Tibial artery (tissue), 4 donors: ENCODE measurements at regions not wholly inside any gene's neighbourhood (a gene's known extent, or its start where the extent isn't known, plus 50 kb on each side); places are given as distances from the start of the nearest gene placed in this dataset.

ENCODE experiments used
- DNase-seq, 2 donors: peaks; one replicate each; pipeline ENCODE4 v3.0.0-alpha.2; 2019
- H3K27ac ChIP-seq, 2 donors: fragments of 200-600 bp; sonication (generic) in 1 of 2; 1 replicate in 1 of 2; 2 replicates in 1 of 2; pipeline ENCODE4 v1.5.1; 2018 to 2019; ENCODE audit warnings: mild to moderate bottlenecking in 1 of 2
- H3K27me3 ChIP-seq, 2 donors: fragments of 200-600 bp; sonication (generic) in 1 of 2; one replicate each; pipeline versions ENCODE4 v1.5.1 to v1.6.0; 2016 to 2019
- H3K36me3 ChIP-seq, 3 donors: fragments of 200-600 bp; sonication (generic) in 2 of 3; one replicate each; pipeline ENCODE4 v1.5.1; 2016 to 2019; ENCODE audit warnings: mild to moderate bottlenecking in 2 of 3
- H3K4me1 ChIP-seq, 4 donors: fragments of 200-600 bp; sonication (generic) in 2 of 4; 1 replicate in 3 of 4; 2 replicates in 1 of 4; pipeline ENCODE4 v1.5.1; 2016 to 2019
- H3K4me3 ChIP-seq, 2 donors: fragments of 200-600 bp; sonication (generic) in 1 of 2; 1 replicate in 1 of 2; 2 replicates in 1 of 2; pipeline ENCODE4 v1.5.1; 2018 to 2019; ENCODE audit warnings: mild to moderate bottlenecking in 2 of 2
- H3K9me3 ChIP-seq, 3 donors: fragments of 200-600 bp; sonication (generic) in 1 of 3; one replicate each; pipeline ENCODE4 v1.5.1; 2016 to 2019
- intact Hi-C: fragments of 100-400 bp; cut with DNase I; formaldehyde crosslinking; loops from one replicate; pipeline ENCODE4 v1.15.0; 2023; ENCODE audit warnings: low total_unique reads
- TF ChIP-seq, protein P1 (sequence below), 2 experiments: fragments of 200-600 bp in 1 of 2; fragments of 450-650 bp in 1 of 2; IDR thresholded peaks; one replicate each; pipeline ENCODE4 v1.5.1; 2017 to 2019; ENCODE audit warnings: antibody characterized with exemption in 2 of 2, mild to moderate bottlenecking in 1 of 2, moderate library complexity in 1 of 2

GRCh38 chr9:88745276-88746001, 210.5 kb downstream of the NXNL2 start:
- Histone ChIP-seq H3K4me3 (no peak overlapping the region), H3K27me3 (no peaks in the 10 kb centered on the region), H3K36me3 (no peaks in the 10 kb centered on the region), H3K9me3 (no peaks in the 10 kb centered on the region), H3K4me1 (peaks cover 0 to 63% (median 43%) of the 10 kb centered on the region in 4 donors), H3K27ac (no peak overlapping the region)
- intact Hi-C loops = no loop called here
- DNase-seq = no peak
- TF ChIP-seq, protein P1, sequence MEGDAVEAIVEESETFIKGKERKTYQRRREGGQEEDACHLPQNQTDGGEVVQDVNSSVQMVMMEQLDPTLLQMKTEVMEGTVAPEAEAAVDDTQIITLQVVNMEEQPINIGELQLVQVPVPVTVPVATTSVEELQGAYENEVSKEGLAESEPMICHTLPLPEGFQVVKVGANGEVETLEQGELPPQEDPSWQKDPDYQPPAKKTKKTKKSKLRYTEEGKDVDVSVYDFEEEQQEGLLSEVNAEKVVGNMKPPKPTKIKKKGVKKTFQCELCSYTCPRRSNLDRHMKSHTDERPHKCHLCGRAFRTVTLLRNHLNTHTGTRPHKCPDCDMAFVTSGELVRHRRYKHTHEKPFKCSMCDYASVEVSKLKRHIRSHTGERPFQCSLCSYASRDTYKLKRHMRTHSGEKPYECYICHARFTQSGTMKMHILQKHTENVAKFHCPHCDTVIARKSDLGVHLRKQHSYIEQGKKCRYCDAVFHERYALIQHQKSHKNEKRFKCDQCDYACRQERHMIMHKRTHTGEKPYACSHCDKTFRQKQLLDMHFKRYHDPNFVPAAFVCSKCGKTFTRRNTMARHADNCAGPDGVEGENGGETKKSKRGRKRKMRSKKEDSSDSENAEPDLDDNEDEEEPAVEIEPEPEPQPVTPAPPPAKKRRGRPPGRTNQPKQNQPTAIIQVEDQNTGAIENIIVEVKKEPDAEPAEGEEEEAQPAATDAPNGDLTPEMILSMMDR (IDR thresholded peaks at IDR 0.05) = no peak

- peak in 1 of 2 donors; percentile 46 for DNase-seq
- Histone ChIP-seq H3K4me1 (peaks cover 0 to 63% (median 43%) of the 10 kb centered on the region in 4 donors), H3K9me3 (no peaks in the 10 kb centered on the region), H3K27ac (peak overlapping the region in 1 of 2 donors; percentile 38), H3K36me3 (no peaks in the 10 kb centered on the region), H3K27me3 (no peaks in the 10 kb centered on the region), H3K4me3 (no peak overlapping the region)
- TF ChIP-seq, protein P1 (IDR thresholded peaks at IDR 0.05) = no peak
- intact Hi-C loops = no loop called here
Observed at GRCh38 chr9:88746029-88746742, 211.2 kb downstream of the NXNL2 start.

DNA sequence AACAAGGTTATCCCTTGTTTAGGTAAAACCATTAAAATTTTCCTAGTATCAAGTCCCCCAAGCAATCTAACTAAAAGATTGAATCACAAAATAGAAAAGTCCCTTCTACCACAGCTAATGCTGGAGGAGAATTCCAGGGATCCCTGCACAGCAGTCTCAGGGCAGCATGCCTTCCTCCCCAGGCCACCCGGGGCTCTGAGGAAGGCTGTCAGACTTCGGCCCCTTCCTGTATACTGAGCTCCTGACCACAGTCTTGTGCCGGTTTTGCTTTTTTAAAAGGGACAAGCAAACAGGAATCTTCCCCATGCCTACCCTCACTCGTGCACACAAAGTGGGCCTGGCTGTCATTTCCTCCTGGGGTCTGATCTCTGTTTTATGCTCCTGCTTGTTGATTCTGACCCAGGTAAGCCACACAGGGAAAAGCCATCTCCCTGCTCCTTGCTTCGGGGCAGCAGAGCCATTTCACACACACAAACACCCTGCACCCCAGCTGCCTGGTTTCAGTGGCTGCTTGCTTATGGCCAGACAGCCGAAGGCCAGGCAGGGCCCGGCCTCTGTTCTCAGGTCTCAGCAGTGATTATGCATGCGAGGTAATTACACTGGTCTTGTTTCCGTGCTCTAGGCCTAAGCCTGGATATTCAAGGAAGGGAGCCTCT, 211.9 kb downstream of the NXNL2 start:
- Histone ChIP-seq H3K27ac (peak overlapping the region in 1 of 2 donors; percentile 38), H3K9me3 (no peaks in the 10 kb centered on the region), H3K27me3 (no peaks in the 10 kb centered on the region), H3K4me1 (peaks cover 0 to 61% (median 41%) of the 10 kb centered on the region in 4 donors), H3K36me3 (no peaks in the 10 kb centered on the region), H3K4me3 (no peak overlapping the region)
- no peak for DNase-seq
- TF ChIP-seq, protein P1 (IDR thresholded peaks at IDR 0.05) = no peak
- intact Hi-C loops = no loop called here

DNA sequence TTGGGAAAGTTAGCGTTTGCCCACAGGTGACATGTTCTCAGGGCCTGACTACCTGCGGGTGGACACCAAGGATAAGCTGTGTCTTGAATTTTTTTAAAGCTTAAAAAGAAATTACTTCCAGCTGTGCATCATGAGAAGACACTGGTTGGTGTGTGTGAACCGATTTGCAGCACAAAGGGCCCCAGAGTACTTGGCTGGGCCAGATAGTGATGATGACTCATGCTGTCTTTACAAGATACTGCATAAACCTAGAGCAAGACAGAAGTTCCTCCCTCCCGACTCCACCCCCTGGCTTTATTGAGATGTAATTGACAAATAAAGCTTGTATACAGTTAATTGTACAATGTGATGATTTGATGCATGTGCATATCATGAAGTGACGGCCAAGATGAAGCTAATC, 212.8 kb downstream of the NXNL2 start:
- DNase-seq = peak in 1 of 2 donors; percentile 64
- Histone ChIP-seq H3K4me1 (peaks cover 0 to 52% (median 34%) of the 10 kb centered on the region in 4 donors), H3K4me3 (no peak overlapping the region), H3K27me3 (no peaks in the 10 kb centered on the region), H3K27ac (peak overlapping the region; percentile 56 to 59), H3K36me3 (no peaks in the 10 kb centered on the region), H3K9me3 (no peaks in the 10 kb centered on the region)
- TF ChIP-seq, protein P1 (IDR thresholded peaks at IDR 0.05) = no peak
- intact Hi-C loops = no loop called here

DNA sequence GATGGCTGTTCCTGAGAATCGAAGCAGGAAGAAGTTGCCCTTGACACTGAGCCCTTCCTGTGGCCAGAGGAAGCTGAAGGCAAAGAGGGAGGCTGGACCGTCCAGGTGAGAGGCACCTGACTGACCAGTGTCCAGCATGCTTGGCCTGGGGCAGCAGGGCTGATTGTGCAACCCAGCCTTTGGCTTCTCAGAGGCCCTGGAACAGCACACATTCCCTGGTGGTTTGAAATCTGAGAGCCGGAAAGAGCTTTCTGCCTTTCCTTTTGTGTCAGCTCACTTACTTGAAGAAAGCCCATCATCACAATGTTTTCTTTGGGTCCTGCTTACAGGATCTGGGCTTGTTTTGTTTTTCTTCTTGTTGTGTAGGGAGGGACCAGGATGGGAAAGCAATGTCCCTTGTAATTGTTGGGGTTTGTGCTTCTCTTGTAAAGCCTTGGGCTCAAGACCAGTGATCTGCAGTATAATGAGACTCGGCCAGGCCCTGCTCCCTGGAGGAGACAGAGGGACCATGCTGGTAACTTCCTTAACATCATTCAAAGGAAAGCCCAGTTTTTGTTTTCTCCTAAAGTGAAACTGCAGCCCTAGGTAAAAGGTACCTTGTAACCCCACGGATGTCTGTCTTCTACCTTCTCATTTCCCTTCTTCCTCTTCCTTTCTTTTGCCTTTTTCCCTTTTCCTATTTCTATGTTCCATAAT, 213.7 kb downstream of the NXNL2 start:
- no peaks in the 10 kb centered on the region for H3K27me3 ChIP-seq
- H3K27ac ChIP-seq = peak overlapping the region; percentile 56 to 59
- peak; percentile 77 to 85 for DNase-seq
- peaks cover 0 to 43% (median 25%) of the 10 kb centered on the region in 4 donors for H3K4me1 ChIP-seq
- intact Hi-C loops = no loop called here
- no peaks in the 10 kb centered on the region for H3K36me3 ChIP-seq
- TF ChIP-seq, protein P1 (IDR thresholded peaks at IDR 0.05) = peak in 1 of 2 experiments; percentile 13
- no peak overlapping the region for H3K4me3 ChIP-seq
- no peaks in the 10 kb centered on the region for H3K9me3 ChIP-seq
